HG02763 (cell line): ENCODE measurements at regions not wholly inside any gene's neighbourhood (a gene's known extent, or its start where the extent isn't known, plus 50 kb on each side); places are given as distances from the start of the nearest gene placed in this dataset.

Source experiments
- ATAC-seq: cut with Tn5 transposase; IDR thresholded peaks from one replicate; pipeline ENCODE4 v1.9.1; 2021; ENCODE audit warnings: mild to moderate bottlenecking, moderate library complexity; ENCODE audit not compliant: unreplicated experiment

- no peak for ATAC-seq
Measured at GRCh38 chr2:16150456-16151280, 210.3 kb downstream of the MYCN start.

GRCh38 chr2:16149349-16150243, 209.2 kb downstream of the MYCN start:
- ATAC-seq: no peak

GRCh38 chr2:16148632-16149348, 208.4 kb downstream of the MYCN start:
- no peak for ATAC-seq

- no peak for ATAC-seq
Measured at GRCh38 chr2:16142383-16143361, 202.3 kb downstream of the MYCN start.

GRCh38 chr2:16141641-16141921, 201.2 kb downstream of the MYCN start:
- ATAC-seq: no peak

GRCh38 chr2:16140771-16141640, 200.7 kb downstream of the MYCN start:
- ATAC-seq: no peak

GRCh38 chr2:16139663-16140615, 199.6 kb downstream of the MYCN start:
- ATAC-seq: no peak

- ATAC-seq: no peak
Measured at GRCh38 chr2:16138811-16139662, 198.7 kb downstream of the MYCN start.

- ATAC-seq: no peak
Measured at GRCh38 chr2:16137080-16137755, 196.9 kb downstream of the MYCN start.

- ATAC-seq: no peak
Measured at GRCh38 chr2:16136461-16137035, 196.2 kb downstream of the MYCN start.

- ATAC-seq: no peak
Measured at GRCh38 chr2:16135913-16136310, 195.6 kb downstream of the MYCN start.

GRCh38 chr2:16135196-16135912, 195.0 kb downstream of the MYCN start:
- ATAC-seq: no peak

GRCh38 chr2:16134436-16135165, 194.3 kb downstream of the MYCN start:
- ATAC-seq: no peak

- ATAC-seq: no peak
Measured at GRCh38 chr2:16130906-16131400, 190.6 kb downstream of the MYCN start.

GRCh38 chr2:16130541-16130880, 190.2 kb downstream of the MYCN start:
- no peak for ATAC-seq
